ENCODE measurements at regions not wholly inside any gene's neighbourhood (a gene's known extent, or its start where the extent isn't known, plus 50 kb on each side); places are given as distances from the start of the nearest gene placed in this dataset.

DNA sequence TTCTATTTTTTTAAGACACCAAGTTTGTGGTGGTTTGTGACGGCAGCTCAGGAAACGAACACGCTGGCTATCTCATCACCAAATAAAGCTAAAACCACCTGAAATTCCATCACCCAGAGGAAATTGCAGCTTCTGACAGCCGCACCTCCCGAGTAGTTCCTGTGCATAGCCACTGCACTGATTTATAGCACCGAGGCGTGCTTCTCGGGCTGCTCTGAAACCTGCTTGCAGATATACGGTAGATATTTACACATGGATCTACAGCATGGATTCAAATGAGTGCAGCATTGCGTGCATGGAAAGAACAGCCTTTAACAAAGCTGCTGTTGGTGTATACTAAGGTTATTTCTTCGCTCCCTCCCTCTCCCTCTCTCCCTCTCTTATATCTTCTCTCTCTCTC is 153.8 kb downstream of the PHF2 start:
- TF ChIP-seq, protein P1, sequence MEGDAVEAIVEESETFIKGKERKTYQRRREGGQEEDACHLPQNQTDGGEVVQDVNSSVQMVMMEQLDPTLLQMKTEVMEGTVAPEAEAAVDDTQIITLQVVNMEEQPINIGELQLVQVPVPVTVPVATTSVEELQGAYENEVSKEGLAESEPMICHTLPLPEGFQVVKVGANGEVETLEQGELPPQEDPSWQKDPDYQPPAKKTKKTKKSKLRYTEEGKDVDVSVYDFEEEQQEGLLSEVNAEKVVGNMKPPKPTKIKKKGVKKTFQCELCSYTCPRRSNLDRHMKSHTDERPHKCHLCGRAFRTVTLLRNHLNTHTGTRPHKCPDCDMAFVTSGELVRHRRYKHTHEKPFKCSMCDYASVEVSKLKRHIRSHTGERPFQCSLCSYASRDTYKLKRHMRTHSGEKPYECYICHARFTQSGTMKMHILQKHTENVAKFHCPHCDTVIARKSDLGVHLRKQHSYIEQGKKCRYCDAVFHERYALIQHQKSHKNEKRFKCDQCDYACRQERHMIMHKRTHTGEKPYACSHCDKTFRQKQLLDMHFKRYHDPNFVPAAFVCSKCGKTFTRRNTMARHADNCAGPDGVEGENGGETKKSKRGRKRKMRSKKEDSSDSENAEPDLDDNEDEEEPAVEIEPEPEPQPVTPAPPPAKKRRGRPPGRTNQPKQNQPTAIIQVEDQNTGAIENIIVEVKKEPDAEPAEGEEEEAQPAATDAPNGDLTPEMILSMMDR (IDR thresholded peaks at IDR 0.05; ENCODE audit: low read depth, low read length) = no peak
- TF ChIP-seq EZH2phosphoT487 (IDR thresholded peaks at IDR 0.05; ENCODE audit: low read depth) = no peak
